HG03442 (cell line): ENCODE measurements at regions not wholly inside any gene's neighbourhood (a gene's known extent, or its start where the extent isn't known, plus 50 kb on each side); places are given as distances from the start of the nearest gene placed in this dataset.
"Not testable (repeated sequence)": the region's sequence is repeated elsewhere in the genome, so short reads cannot be mapped to it uniquely, and the experiment has no call there.

Source experiments
- ATAC-seq: cut with Tn5 transposase; IDR thresholded peaks from one replicate; pipeline ENCODE4 v1.9.1; 2021; ENCODE audit warnings: mild to moderate bottlenecking, moderate library complexity; ENCODE audit not compliant: unreplicated experiment

DNA sequence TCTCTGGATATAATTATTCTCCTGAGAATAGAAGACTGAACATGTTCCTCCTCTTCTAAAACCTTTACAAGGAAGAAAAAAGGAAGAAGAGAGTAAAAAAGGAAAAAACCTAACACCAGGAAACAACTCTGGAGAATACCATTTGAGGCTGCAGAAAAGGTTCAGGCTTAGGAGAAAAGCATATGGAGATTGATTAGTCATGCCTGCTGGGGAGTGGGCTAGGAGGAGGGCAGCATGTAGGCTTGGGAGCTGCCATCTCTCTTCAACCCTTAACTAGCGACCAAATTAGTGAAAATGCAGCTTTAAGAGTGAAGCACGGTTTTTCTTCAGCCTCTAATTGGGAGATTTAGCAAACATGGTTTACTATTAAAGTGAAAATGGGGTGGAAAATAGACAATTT, 273.0 kb upstream of the CRY1 start:
- no peak for ATAC-seq

DNA sequence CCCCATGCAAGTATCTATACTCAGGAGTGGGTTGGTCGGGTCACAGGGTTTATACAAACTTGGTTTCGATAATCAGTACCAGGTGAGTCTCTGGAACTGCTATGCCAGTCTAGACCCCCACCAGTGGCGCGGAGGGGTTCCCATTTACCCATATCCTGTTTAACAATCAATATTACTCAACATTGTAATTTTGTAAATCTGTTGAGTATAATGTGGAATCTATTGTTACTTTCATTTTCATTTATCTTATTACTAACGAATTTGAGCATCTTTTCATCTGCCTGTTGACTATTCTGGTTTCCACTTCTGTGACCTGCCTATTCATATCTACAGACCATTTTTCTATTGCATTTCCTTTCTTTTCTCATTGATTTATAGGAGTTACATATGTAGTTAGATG, 275.2 kb upstream of the CRY1 start:
- ATAC-seq = no peak

DNA sequence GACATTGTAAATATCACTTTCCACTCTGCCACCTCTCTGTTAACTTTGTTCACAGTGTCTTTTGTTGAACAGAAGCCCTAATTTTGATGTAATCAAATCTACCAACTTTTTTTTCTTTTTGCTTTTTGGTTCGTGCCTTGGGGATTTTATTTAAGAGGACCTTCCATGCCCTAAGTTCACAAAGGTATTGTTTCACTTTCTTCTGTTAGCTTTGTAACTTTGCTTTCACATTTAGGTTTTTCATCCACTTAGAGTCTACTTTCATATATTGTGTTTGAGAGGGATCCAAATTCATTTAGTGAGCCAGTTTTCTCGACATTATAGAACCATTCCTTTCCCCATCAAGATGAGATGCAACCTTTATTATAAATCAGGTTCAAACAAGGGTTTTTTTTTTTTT, 275.7 kb upstream of the CRY1 start:
- no peak for ATAC-seq

DNA sequence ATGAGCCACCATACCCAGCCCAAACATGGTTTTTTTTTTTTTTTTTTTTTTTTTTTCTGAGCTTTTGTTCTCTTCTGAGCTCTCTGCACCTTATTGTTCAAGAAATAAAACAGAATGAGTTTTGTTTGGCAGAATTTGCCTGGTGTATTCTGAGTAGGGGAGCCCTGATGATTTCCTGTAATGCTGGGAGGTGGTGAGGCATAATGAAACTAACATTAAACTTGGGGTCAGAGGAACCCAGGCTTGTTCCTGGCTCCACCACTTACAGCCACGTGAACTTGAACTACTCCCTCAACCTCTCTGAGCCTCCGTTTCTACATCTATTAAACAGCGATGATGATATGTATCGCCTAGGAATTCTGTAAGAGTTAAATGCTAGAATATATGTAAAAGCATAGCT, 276.3 kb upstream of the CRY1 start:
- no peak for ATAC-seq

DNA sequence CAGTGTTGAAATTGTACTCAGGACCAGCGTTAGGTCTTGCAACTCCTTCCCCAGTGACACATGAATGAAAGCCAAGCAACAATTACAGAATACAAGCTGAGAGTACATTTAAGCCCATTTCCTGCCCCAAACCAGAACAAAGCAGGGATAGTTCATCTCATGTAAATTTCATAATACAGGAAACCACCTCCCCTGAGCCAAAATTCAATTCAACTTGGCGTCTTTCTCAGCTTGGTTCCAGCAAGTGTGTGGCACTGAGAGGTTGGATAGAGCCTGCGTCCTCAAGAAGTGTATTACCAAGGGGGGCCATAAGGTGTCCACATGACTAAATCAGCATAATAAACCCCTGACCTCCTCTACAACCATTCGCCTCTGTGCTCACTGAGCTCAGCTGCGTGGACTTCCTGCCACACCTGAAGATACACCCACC, 278.9 kb upstream of the CRY1 start:
- ATAC-seq = no peak

DNA sequence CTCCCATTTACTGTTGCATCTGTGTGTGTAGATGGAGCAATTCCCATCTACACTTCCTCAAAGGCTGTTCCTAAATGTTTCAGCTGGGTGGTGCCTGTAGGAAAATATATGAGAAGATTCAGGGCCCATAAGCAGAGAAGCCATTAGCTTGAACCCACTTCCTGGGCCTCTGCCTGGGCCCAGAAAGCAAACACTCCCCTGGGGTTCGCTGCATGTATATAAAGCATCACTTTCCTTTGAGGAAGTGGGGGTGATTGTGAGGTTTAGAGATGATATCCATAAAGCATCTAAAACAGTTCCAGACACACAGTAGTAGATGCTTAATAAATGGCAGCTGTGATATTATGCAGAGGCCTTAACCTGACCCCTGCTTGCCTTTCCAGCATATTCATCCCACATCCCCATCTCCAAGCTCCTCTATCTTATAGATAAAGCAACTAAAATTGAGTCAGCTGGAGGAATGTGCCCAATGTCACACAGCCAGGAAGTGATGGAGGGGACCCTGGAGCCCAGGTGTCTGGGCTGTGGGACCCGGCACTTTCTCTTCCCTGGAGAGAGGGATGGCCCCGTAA, 280.0 kb upstream of the CRY1 start:
- ATAC-seq = no peak

DNA sequence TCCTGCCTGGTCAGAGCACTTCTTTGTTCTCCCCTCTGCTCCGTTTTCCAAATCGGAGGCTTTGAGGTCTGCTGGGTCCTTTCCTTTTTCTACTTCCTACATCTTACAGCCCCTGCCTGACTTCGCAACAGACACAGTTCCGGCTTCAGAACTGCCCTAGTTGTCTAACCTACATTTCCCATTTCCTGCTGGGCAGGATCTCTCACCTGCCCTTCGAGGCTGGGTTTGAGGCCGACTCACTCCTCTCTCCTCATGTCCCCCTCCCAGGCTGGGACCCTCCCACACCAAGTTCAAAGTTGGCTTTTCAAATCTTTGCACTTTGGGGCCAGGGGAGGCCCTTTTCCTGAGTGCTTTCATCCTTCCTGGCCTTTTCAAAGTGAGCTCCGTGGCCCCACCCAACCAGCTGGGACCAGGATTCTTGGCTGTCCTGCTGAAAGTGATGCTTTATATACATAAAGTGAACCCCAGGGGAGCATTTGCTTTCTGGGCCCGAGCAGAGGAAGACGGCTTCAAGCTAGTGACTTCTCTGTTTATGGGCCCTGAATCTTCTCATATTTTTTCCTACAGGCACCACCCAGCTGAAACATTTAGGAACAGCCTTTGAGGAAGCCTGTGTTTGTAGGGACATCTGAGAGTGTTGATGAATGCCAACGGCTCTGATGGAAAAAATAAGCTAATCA, 281.0 kb upstream of the CRY1 start:
- no peak for ATAC-seq

DNA sequence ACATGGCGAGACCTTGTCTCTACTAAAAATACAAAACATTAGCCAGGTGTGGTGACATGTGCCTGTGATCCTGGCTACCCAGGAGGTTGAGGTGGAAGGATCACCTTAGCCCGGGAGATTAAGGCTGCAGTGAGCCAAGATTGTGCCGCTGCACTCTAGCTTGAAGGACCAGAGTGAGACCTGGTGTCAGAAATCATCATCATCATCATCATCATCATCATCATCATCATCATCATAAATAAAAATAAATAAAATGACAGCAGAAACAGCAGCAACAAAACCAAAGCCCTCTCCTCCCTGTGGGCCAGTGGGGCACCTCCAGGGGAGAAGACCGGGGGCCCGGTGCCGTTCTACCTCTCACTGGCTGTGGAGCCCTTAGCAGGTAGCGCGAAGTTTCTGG, 281.9 kb upstream of the CRY1 start:
- no peak for ATAC-seq

DNA sequence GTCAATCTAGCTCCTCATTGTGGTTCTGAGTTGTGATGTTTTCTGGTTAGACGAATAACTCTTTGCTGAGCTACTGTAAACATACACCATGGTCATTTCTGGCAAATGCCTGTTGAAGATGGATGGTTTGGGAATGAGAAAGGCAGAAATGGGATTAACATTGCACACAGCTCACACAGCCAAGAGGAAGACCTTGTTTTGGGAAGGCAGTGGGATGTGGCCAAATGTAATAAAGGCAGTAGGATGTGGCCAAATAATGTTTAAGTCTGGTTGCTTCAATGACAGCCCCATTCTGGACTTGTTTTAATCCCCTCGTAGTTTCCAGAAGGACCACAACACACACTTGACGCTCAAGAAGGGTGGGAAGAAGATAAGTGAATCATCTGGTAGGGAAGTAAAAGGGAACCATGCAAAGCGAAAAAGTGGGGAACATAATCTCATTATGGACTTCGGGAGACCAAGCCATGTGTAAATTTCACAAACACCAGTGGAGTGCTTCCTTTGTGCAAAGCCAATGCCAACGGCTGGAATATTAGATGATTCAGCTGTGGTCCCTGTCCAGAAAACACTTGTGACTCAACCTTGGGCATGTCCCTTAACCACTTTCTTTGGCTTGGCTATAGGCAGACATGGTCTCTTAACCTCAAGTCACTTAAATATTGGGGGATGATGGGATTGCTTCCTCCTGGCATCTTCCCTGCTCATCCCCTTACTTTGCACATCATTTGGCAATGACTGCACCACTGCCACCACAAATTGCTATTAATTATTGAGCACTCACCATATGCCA, 284.4 kb upstream of the CRY1 start:
- no peak for ATAC-seq

DNA sequence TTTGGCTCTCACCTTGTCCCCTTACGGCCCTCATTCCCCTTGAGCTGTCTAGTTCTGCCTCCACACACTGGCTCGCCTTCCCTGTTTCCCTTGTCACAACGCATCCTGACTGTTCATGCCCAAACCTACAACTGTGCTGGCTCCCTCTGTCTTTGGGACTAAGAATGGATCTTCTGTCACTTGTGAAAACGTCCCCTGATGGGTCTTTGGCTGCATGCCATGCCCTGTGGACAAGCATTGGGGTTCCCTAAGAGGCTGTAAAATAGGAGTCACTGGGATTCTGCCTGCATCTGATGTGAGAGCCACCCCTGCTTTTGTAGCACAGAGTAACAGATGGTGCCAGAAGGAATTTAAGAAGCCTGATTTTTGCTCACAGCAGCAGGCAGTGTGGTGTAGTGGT, 285.3 kb upstream of the CRY1 start:
- ATAC-seq = no peak

DNA sequence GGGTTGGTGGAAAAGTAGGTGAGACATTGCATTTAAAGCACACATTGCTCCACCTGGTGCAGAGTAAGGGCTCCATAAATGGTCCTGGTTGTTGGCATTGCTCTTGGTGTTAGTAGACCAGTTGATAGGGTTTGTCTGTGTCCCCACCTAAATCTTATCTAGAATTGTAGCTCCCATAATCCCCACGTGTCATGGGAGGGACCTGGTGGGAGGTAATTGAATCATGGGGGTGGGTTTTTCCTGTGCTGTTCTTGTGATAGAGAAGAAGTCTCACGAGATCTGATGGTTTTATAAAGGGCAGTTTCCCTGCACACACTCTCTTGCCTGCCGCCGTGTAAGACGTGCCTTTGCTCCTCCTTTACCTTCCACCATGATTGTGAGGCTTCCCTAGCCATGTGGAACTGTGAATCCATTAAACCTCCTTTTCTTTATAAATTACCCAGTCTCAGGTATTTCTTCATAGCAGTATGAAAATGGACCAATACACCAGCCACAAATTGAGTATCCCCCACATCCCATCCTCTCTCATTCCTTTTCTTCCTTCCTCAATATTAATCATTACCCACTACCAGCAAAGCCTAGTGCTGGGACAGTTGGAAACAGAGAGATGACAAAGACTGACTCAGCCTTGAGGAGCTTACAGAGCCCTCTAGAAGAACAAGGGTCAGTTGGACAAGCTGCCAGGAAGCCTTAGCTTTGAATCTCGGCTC, 285.9 kb upstream of the CRY1 start:
- not testable (repeated sequence) for ATAC-seq

DNA sequence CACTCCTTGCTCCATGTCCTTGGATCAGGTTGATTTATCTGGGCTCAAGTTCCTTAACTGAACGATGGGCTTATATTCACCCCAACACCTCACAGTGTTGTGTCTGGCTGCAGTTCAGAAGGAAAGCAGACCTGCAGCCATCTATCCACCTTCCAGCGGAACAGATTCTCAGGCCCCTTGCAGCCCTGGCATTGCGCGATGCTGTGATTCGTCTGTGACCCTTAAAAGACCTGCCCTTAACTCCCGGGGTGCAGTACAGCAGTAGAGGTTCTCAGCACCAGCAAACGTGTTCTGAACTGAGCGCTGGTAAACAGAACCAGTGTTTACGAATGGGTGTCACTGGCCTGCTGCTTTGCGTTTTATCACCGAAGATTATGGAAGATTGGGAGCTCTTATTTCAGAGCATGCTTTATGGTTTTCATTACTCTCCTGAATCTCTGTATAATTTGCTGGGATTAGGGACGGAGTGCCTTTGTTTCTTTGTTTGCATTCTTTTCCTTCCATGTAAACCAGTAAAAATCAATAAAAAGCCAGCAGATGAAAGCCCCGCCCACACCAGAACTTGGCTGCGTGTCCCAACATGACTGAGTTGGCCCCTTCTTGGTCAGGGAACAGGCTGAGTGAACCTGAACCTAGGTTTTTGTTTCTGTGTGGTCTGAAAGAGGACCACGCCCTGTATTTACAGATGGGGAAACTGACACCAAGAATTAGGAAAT, 286.7 kb upstream of the CRY1 start:
- ATAC-seq = no peak

DNA sequence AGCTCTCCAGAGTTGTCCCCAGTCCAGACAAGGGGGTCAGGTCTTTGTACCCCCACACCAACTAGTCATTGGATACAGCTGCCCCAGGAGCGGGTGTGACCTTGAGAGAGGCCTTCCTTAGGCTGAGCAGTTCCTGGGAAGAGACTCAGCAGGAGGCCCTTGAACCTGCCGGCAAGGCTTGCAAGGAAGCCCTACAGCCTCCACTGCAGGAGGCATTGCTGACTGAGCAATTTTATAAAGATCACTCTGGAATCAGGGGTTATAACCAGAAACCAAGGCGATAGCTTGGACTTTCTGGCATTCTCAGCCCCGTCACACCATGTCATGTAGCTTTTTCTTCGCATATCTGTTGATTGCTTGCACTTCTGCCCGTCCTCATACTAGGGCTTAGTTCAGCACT, 291.3 kb upstream of the CRY1 start:
- ATAC-seq = no peak

DNA sequence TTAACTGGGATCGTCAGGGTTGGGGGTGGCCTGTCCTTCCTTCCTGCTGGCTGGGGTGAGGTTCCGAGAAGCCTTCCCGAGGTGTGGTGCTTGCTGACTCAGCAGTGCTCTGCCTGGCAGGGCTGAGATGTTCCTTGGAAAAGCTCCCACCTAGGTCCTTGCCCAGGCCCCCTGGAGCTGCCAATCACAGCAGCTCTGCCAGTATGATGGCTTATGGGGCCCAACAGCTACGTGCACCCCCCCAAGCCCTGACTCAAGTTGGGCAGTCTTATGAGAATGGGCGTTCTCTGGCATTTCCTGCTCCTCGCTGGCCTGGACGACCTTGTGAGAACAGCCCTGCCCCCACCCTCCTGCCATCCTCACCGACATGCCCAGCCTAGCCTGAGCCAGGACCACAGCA, 292.2 kb upstream of the CRY1 start:
- ATAC-seq = no peak

DNA sequence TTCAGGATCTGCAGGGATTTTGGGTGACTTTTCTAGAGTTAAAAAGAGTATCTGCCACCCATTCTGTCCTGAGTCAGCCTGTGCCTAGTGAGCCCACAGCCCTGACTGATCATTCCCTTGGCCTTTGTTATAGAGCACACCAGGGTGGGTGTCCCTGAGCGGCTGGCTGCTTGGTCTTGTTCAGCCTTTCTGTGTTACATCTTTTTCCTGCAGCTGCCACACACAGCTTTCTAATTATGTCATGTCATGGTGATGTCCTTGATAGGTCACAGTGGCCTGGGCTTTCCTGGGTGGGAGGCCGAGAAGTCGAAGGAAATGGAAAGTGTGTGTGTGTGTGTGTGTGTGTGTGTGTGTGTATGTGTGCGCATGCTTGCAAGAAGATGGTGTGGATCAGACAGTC, 293.2 kb upstream of the CRY1 start:
- no peak for ATAC-seq

DNA sequence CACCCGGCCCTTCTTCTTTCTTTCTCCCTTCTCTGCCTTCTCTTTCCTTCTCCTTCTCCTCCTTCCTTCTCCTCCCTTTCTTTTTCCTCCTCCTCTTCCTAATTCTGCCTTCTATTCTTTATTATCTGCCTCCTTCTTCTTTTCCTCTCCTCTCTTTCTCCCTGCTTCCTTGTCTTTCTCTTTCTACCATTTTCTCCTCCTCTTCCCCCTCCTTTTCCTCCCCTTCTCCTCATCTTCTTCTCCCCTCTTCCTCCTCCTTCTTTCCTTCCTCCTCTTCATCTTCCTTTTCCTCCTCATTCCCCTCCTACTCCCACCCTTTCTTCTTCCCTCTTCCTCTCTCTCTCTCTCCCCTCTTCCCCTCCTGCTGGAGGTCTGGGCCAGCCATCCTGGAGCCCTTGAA, 294.9 kb upstream of the CRY1 start:
- no peak for ATAC-seq

DNA sequence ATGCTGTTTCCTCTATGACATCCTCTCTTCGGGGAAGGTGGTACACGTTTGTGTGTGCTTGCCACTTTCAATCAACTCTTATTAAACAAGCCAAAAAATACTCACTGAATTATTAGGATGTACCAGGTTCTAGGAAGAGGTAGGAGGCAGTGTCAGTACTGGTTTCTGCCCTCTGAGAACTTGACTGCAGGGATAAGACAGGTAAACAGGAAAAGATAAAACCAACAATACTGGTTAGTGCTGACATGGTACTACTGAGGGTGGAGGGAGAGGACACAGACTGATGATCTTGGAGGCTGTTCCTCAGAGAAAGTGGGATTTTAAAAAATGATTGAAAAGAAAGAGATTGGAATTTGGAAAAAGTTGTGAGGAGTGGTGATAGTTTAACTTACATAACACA, 295.2 kb upstream of the PWP1 start:
- ATAC-seq = no peak

DNA sequence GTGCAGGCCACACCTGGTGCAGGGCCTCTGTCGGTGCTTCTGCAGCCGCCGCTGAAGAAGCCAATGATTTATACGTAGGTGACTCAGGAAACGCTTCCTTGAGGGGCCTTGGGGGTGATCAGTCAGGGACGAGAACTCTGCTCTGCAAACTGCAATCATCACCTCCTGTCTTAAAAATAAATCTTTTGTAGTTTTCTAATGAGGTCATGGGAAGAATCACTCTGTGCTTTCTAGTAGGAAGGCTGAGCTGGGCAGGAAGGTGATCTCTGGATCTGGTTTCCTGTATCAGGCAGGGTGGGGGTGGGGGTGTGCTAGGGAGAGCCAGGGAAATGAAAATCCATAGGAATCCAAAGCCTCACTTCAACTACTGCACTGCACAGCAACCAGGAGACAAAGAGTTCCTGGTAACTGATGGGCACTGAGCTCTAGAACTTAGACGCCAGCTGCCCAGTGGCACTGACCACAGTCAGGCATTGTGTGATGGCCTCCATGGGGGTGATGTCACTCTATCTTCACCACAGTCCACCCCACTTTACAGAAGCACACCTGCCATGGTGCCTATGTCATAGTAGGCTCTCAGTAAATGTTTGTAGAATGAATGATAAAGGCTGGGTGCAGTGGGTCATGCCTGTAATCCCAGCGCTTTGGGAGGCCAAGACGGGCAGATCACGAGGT, 292.4 kb upstream of the PWP1 start:
- no peak for ATAC-seq

DNA sequence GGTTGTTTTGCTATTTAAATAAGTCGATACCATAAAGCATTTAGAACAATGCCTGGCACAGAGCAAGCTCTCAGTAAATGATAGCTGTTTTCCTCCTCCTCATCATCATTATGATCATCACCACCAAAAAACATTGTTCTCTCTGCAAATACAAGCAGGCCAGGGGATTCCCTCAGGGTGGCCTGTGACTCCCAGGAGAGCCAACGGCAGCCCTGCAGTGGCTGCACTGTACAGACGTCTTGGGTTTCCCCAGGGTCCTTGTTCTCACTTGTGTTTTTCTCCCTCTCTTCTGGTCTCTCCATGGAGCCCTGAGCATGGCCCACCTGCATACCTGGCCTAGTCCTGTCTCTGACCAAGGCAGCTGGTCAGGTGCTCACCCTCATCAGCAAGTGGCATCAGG, 290.9 kb upstream of the PWP1 start:
- no peak for ATAC-seq

DNA sequence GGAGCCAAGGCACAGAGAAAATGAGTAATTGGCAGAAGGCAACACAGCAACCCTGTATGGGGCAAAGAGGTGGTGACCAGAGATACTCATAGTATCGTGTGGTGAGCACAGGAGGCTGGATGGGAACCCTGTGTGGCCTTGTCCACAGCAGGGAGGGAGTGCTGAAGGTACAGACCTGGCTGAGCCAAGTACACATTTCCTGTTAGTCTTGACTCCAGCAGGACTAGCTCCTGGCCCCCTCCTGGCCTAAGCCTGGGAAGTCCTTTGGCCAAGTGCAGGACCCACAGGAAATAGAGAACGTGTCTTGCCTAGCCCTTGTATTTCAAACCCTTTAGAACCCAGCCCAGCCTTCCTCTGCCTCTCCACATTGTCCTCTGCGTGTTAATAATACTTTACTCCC, 289.8 kb upstream of the PWP1 start:
- ATAC-seq = no peak

DNA sequence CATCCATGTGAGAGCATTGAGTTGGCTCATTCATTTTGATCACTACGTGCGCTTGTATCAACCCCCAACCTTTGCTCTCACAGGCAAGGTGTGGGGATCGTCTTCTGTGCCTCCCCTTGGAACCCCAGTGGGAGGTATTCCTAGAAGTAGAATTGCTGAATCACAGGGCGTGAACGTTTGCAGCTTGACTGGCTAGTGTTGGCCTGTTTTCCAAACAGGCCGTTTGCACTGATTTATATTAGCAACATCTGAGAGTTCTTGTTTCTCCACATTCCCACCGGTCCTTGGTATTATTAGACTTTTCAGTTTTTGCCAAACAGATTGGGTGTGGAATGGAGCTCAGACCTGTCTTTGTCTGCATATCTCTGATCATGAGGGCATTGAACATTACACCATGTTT, 288.6 kb upstream of the PWP1 start:
- no peak for ATAC-seq
